Osteocyte (in vitro differentiated cells): ENCODE measurements at regions not wholly inside any gene's neighbourhood (a gene's known extent, or its start where the extent isn't known, plus 50 kb on each side); places are given as distances from the start of the nearest gene placed in this dataset.

Experiments used
- DNase-seq: peaks from one replicate; pipeline ENCODE4 v3.0.0; 2021; ENCODE audit warnings: mixed read lengths; ENCODE audit not compliant: unreplicated experiment; ENCODE audit errors: extremely low spot score
- H3K27ac Mint-ChIP-seq: one replicate; pipeline ENCODE4 v1.8.0; 2021; ENCODE audit warnings: mild to moderate bottlenecking, mixed read lengths; ENCODE audit not compliant: unreplicated experiment
- H3K27me3 Mint-ChIP-seq: one replicate; pipeline ENCODE4 v1.8.0; 2021; ENCODE audit warnings: mixed read lengths; ENCODE audit not compliant: unreplicated experiment
- H3K36me3 Mint-ChIP-seq: one replicate; pipeline ENCODE4 v1.8.0; 2021; ENCODE audit warnings: mixed read lengths; ENCODE audit not compliant: unreplicated experiment
- H3K4me1 Mint-ChIP-seq: one replicate; pipeline ENCODE4 v1.8.0; 2021; ENCODE audit warnings: mixed read lengths; ENCODE audit not compliant: unreplicated experiment
- H3K4me3 Mint-ChIP-seq: one replicate; pipeline ENCODE4 v1.8.0; 2021; ENCODE audit warnings: mild to moderate bottlenecking, moderate library complexity, mixed read lengths; ENCODE audit not compliant: unreplicated experiment
- H3K9me3 Mint-ChIP-seq: one replicate; pipeline ENCODE4 v1.8.0; 2021; ENCODE audit warnings: mixed read lengths; ENCODE audit not compliant: unreplicated experiment
- TF ChIP-seq, protein P1 (sequence below): fragments of 200-600 bp; sonication (generic); IDR thresholded peaks from 2 replicates; pipeline ENCODE4 v1.5.0; 2021; ENCODE audit warnings: antibody characterized with exemption, mild to moderate bottlenecking, moderate library complexity

DNA sequence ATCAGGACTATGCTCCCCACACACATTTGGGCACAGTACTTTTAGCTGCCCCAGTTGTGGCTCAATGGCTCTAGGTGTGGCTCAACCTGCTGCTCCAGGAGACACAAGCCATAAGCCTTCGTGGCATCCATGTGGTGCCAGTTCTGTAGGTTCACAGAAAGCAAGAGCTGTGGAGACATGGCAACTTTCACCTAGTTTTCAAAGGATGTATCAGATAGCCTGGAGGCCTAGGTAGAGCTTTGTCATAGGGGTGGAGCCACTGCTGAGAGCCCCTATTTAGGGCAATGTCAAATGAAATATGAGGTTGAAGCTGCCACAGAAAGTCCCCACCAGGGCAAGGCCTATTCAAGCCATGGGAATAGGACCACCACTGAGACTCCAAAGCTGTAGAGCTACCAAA, 210.5 kb downstream of the LMO4 start:
- no peak overlapping the region for H3K4me3 Mint-ChIP-seq
- DNase-seq = no peak
- H3K9me3 Mint-ChIP-seq = peaks cover 23% of the 10 kb centered on the region
- no peaks in the 10 kb centered on the region for H3K4me1 Mint-ChIP-seq
- no peak overlapping the region for H3K27ac Mint-ChIP-seq
- H3K27me3 Mint-ChIP-seq = no peaks in the 10 kb centered on the region
- peaks cover 4% of the 10 kb centered on the region for H3K36me3 Mint-ChIP-seq
- TF ChIP-seq, protein P1, sequence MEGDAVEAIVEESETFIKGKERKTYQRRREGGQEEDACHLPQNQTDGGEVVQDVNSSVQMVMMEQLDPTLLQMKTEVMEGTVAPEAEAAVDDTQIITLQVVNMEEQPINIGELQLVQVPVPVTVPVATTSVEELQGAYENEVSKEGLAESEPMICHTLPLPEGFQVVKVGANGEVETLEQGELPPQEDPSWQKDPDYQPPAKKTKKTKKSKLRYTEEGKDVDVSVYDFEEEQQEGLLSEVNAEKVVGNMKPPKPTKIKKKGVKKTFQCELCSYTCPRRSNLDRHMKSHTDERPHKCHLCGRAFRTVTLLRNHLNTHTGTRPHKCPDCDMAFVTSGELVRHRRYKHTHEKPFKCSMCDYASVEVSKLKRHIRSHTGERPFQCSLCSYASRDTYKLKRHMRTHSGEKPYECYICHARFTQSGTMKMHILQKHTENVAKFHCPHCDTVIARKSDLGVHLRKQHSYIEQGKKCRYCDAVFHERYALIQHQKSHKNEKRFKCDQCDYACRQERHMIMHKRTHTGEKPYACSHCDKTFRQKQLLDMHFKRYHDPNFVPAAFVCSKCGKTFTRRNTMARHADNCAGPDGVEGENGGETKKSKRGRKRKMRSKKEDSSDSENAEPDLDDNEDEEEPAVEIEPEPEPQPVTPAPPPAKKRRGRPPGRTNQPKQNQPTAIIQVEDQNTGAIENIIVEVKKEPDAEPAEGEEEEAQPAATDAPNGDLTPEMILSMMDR = no peak

DNA sequence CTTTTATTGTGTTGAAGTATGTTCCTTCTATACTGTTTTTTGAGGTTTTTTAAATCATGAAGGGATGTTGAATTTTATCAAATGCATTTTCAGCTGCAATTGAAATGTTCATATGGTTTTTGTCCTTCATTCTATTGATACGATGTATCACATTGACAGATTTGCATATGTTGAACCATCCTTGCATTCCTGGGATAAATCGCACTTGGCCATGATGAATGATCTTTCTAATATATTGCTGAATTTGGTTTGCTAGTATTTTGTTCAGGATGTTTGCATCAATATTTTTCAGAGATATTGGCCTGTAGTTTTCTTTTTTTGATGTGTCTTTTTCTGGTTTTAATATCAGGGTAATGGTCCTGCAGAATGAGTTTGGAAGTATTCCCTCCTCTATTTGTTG, 214.0 kb downstream of the LMO4 start:
- TF ChIP-seq, protein P1 = no peak
- no peaks in the 10 kb centered on the region for H3K4me1 Mint-ChIP-seq
- no peaks in the 10 kb centered on the region for H3K27me3 Mint-ChIP-seq
- no peak overlapping the region for H3K4me3 Mint-ChIP-seq
- H3K9me3 Mint-ChIP-seq = peaks cover 45% of the 10 kb centered on the region
- DNase-seq = no peak
- no peak overlapping the region for H3K27ac Mint-ChIP-seq
- H3K36me3 Mint-ChIP-seq = peaks cover 4% of the 10 kb centered on the region

DNA sequence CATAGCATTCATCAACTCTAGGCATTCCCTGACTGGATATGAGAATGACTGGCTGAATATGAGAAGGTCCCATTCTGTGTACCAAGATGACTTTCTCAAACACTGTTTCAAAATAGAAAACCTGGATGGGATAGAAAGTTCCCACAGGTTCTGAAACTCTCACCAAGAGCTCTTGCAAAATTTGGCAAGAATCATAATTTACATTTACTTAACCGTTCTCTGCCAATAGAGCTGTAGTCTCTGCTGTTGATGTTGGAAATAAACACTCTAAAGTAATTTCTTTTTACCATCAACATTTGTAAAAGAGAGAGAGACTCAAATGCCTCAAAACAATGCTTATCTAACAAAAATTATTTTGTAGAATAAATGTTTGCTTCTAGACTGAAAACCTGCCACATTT, 221.1 kb downstream of the LMO4 start:
- no peaks in the 10 kb centered on the region for H3K36me3 Mint-ChIP-seq
- no peak overlapping the region for H3K27ac Mint-ChIP-seq
- TF ChIP-seq, protein P1 = no peak
- DNase-seq = no peak
- H3K9me3 Mint-ChIP-seq = peaks cover 23% of the 10 kb centered on the region
- no peak overlapping the region for H3K4me3 Mint-ChIP-seq
- no peaks in the 10 kb centered on the region for H3K4me1 Mint-ChIP-seq
- H3K27me3 Mint-ChIP-seq = no peaks in the 10 kb centered on the region

DNA sequence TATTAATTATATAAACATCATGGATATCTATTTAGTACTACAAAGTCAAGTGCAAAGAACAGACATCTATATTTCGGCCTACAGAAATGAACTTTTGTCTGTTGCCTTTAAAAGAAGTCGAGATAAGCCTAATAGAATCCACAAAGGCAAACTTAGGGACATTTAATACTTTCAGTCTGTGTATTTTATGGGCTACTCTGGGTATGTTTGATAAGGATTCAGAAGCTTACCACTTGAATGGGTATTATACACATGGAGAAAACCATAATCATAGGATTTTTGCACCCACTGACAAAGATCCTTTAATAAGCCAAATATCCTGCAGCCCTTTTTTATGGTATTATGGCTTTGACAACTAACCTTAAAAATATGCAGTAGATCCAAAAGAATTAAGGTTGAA, 224.8 kb downstream of the LMO4 start:
- no peak overlapping the region for H3K4me3 Mint-ChIP-seq
- no peaks in the 10 kb centered on the region for H3K27me3 Mint-ChIP-seq
- TF ChIP-seq, protein P1 = no peak
- H3K9me3 Mint-ChIP-seq = peaks cover 11% of the 10 kb centered on the region
- H3K4me1 Mint-ChIP-seq = no peaks in the 10 kb centered on the region
- H3K27ac Mint-ChIP-seq = no peak overlapping the region
- no peak for DNase-seq
- H3K36me3 Mint-ChIP-seq = no peaks in the 10 kb centered on the region

DNA sequence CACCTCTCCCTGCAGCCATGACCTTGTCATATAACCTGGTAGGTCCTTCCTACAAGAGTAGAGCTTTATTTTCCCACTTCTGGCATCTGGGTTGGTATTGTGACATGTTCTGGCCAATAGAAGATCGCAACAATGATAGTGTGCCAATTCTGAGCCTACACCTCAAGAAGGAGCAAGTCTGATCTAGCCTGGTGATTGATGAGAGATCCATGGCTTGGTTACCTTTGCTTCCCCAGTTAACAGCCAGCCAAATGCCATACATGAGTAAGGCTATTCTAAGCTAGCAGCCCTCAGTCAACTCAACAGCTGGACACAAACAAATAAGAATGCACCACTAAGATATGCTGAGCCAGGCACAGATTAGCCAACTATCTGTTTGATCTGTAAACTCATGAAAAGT, 226.7 kb downstream of the LMO4 start:
- no peak for DNase-seq
- Mint-ChIP-seq H3K4me3 (no peak overlapping the region), H3K27ac (no peak overlapping the region), H3K27me3 (no peaks in the 10 kb centered on the region), H3K4me1 (no peaks in the 10 kb centered on the region), H3K36me3 (no peaks in the 10 kb centered on the region), H3K9me3 (peaks cover 11% of the 10 kb centered on the region)
- TF ChIP-seq, protein P1 = no peak
